ENCODE measurements at regions not wholly inside any gene's neighbourhood (a gene's known extent, or its start where the extent isn't known, plus 50 kb on each side); places are given as distances from the start of the nearest gene placed in this dataset.

GRCh38 chr21:24210130-24210529 lies 1397.2 kb downstream of the MRPL39 start (continued):
- TF ChIP-seq RARB (CRISPR knock-in tag; IDR thresholded peaks at IDR 0.05) = no peak
- no peak for TF ChIP-seq EHF (CRISPR knock-in tag; IDR thresholded peaks at IDR 0.05)
- no peak for TF ChIP-seq MAX (IDR thresholded peaks at IDR 0.05)

- no peaks in the 10 kb centered on the region for H3K9me3 ChIP-seq
- ChIA-PET POLR2A (no interaction called here), CTCF (no interaction called here)
- no peaks in the 10 kb centered on the region for H3K4me1 ChIP-seq
- WGBS (ENCODE audit: missing lambda C conversion rate) = 31% methylated on average over 14 of the region's 54 CpGs
- no peak for FAIRE-seq
- no peak overlapping the region for H3K4me2 ChIP-seq
- ATAC-seq = no peak
- no peak for DNase-seq (ENCODE audit: low read depth in 1 of 2, low spot score in 1 of 2)
- no peak overlapping the region for H3K27ac ChIP-seq
- no peak overlapping the region for H3K4me3 ChIP-seq
- TF ChIP-seq RAD21 (conservative IDR thresholded peaks at IDR 0.05 in 1 of 2, IDR thresholded peaks at IDR 0.05 in 1 of 2) (no peak), SREBF2 (IDR thresholded peaks at IDR 0.05) (no peak), HEYL (CRISPR knock-in tag; IDR thresholded peaks at IDR 0.05) (no peak), HOXB13 (CRISPR knock-in tag; IDR thresholded peaks at IDR 0.05; ENCODE audit: low read depth) (no peak), JUNB (IDR thresholded peaks at IDR 0.05) (no peak), USF2 (IDR thresholded peaks at IDR 0.05) (no peak), CBX2 (IDR thresholded peaks at IDR 0.05; ENCODE audit: borderline replicate concordance, low read depth) (no peak), ZSCAN20 (CRISPR knock-in tag; IDR thresholded peaks at IDR 0.05) (no peak), PBX3 (IDR thresholded peaks at IDR 0.05) (no peak), MYC (IDR thresholded peaks at IDR 0.05; ENCODE audit: borderline replicate concordance, low read length) (no peak)
Measured at GRCh38 chr21:24208562-24209260, 1398.6 kb downstream of the MRPL39 start.

- POLR2A ChIA-PET = no interaction called here
- Histone ChIP-seq H3K27ac (no peak overlapping the region), H3K9me3 (no peaks in the 10 kb centered on the region), H3K4me2 (no peak overlapping the region), H3K4me1 (no peaks in the 10 kb centered on the region), H3K4me3 (no peak overlapping the region)
- ATAC-seq = no peak
- no peak for DNase-seq (ENCODE audit: low read depth in 1 of 2, low spot score in 1 of 2)
- WGBS (ENCODE audit: missing lambda C conversion rate) = 5% methylated on average over 2 of the region's 2 CpGs
- no peak for TF ChIP-seq CEBPB (IDR thresholded peaks at IDR 0.05)
- TF ChIP-seq NR3C1 (IDR thresholded peaks at IDR 0.05) = no peak
- TF ChIP-seq CBX2 (IDR thresholded peaks at IDR 0.05; ENCODE audit: borderline replicate concordance, low read depth) = no peak
- no peak for TF ChIP-seq ELK1 (IDR thresholded peaks at IDR 0.05; ENCODE audit: low read depth, low read length)
- TF ChIP-seq POLR2A (IDR thresholded peaks at IDR 0.05; ENCODE audit: low read length) = no peak
- TF ChIP-seq TP53 (CRISPR knock-in tag; IDR thresholded peaks at IDR 0.05) = no peak
- no peak for TF ChIP-seq NFE2L2 (conservative IDR thresholded peaks at IDR 0.05; ENCODE audit: low read length)
- no peak for TF ChIP-seq ATOH8 (CRISPR knock-in tag; IDR thresholded peaks at IDR 0.05; ENCODE audit: low read depth)
- TF ChIP-seq HES2 (IDR thresholded peaks at IDR 0.05) = no peak
- TF ChIP-seq RNF2 (IDR thresholded peaks at IDR 0.05; ENCODE audit: borderline replicate concordance, low read depth) = no peak
- no peak for TF ChIP-seq SMC3 (IDR thresholded peaks at IDR 0.05)
- TF ChIP-seq CHD4 (IDR thresholded peaks at IDR 0.05; ENCODE audit: borderline replicate concordance) = no peak
- CTCF ChIA-PET = no interaction called here
- no peak for FAIRE-seq
Measured at GRCh38 chr21:24205319-24205718, 1402.0 kb downstream of the MRPL39 start.

All from A549 (cell line).